NCI-H748 (cell line): ENCODE measurements at regions not wholly inside any gene's neighbourhood (a gene's known extent, or its start where the extent isn't known, plus 50 kb on each side); places are given as distances from the start of the nearest gene placed in this dataset.
A peak's percentile ranks its signal among the peaks of the same experiment; 100 is the strongest.

Source experiments
- DNase-seq: peaks from one replicate; lab custom pipeline; 2025; ENCODE audit not compliant: unreplicated experiment; lab: John Stamatoyannopoulos, UW

DNA sequence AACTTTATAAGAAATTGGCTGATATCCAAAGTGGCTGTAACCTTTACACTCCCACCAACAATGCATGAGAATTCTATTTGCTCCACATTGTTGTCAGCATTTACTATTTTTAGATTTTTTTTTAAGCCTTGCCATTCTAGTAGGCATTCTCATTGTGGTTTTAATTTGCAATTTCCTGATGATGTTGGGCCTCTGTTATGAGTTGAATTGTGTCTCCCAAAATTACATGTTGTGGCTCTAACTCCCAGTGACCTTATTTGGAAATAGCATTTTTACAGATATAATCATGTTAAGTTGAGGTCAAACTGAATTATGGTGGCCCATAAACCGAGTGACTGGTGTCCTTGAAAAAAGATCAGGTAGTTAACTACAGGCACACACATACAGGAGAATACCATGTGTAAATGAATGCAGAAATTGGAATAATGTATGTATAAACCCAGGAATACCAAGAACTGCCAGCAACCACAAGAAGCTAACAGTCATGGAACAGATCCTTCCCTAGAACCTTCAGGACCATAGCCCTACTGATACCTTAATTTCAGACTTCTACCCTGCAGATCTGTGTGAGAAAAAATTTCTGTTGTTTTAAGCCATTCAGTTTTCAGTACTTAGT is 348.8 kb upstream of the DAB1 start:
- peak; percentile 67 for DNase-seq

DNA sequence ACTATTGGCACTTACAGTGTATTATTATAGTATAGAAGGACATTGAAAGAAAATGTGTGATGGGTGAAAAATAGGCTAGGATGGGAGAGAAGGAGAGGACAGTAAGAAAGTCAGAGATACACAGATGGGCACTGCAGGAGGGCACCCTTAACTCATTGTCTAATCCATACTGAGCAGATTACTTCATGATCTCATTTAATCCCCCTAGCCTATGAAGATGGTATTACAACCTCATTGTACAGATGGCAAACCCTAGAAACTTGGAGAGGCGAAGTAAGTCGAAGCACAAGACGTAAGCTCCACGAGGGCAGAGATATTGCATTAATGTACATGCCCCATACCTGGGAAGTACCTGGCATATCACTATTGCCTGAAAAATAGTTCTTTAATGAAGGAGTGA is 346.9 kb upstream of the DAB1 start:
- DNase-seq: peak; percentile 28

DNA sequence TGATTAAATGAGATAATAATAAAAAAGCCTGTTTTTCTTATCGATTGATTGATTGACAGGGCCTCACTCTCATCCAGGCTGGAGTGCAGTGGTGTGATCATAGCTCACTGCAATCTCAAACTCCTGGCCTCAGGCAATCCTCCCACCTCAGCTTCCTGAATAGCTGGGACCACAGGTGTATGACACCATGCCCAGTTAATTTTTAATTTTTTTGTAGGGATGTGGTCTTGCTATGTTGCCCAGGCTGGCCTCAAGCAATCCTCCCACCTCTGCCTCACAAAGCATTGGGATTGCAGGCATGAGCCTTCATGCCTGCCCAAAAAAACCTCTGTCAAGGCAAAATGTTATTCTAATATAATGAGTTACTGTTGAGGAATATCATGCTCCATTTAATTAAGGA is 346.4 kb upstream of the DAB1 start:
- DNase-seq: no peak

DNA sequence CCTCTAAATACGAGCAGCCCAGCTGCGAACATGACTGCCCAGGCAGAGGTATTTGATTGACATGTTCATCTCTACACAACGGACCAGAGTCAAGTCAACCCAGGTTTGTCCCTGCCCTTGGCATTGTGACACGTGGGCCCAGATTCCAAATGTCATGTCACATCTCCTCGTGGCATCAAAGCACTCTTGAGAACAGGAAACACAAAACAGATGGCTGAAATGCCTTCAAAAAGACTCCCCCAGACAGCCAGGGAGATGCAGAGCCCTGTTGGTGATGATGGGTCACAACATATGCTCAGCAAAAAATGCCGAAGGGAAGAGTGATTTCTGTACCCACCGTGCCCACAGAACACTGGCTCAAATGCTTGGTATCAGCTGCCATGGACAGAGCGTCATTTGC is 337.8 kb upstream of the DAB1 start:
- no peak for DNase-seq

DNA sequence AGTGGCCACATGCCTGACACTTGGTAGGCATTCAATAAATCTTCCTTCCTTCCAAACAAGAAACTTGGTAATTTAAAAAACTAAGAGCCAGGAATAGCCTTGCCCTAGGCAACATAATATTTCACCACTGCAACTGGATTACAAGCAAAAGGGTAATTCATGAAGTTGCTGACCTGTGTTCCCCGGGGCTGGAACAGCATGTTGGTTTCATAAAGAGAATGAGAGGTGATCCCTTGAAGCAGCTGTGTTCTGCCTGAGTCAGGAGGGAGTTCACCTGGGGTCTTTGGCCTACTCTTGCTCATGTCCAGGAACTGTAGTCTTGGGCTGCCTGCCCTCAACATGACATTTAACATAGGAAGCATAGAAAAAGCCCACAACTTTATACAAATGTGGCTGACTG is 329.0 kb upstream of the DAB1 start:
- DNase-seq: no peak

DNA sequence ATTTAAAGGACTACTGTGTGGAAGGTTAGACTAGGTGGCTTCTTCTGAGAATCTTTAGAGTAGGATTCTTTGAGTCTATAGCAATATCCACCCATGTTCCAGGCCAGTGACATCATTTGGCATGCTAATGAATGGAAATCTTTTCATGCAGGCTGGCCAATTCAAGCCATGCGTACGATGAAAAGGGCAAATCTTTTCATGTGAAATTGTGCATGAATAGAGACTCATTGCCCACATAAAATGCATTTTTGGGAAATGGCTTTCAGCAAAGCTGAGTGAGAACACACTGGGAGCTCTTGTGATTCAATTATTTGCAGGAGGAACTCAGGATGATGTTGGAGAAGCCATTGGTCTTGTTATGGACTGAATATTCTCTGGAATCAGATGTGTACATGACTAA is 324.9 kb upstream of the DAB1 start:
- no peak for DNase-seq

DNA sequence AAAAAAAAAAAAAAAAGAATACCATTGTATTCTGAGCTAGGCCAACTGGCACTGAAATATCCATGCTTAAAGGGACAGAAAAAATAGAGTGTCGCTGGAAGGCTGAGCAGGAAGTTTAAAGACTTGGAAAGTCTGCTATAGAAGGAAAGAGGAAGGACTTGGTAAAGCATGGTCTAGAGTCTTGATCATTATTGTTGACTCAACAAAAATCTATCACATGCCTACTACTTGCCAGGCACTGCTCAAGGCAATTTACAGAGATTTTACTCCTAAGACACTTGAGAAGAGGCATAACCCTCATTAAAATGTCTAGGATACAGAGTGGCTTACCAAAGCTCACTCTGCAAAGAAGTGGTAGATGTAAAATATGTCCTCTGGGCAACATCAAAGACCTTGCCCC is 324.0 kb upstream of the DAB1 start:
- DNase-seq: no peak

DNA sequence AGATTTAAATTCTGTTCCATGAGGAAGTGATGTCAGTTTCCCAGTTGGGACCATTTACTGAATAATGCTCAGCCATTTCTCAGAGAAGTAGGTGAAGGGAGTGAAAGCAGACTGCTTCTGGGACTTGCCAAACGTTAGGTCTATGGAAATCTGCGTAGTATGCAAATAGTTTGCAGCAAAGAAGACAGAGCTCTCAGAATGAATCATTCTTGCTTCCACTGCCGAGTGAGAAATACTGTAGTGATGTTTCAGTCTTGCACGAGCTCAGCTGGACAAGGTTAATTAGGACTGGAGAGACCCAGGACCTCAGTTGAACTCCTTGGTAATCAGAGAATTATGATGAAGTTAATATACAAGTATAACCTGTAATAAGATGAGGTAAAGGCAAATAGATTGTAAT is 317.7 kb upstream of the DAB1 start:
- no peak for DNase-seq

DNA sequence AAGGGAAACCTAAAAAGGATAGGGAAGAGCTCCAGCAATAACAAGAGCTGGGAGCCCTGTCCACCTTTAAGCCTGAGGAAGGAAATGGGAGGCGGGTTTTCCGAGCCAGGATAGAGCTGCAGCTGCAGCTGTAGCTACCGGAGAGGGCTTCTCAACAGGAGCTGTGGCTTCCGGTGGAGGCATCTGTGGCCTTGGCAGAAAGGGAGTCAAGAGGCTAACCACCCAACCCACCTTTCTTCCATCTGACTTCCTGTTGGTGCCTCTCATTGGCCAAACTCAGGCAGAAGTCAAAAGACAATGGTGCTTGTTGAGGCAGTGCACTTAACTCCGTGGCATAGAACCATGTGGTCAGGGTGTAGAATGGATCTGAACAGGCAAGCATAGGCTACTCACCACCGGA is 313.1 kb upstream of the DAB1 start:
- DNase-seq: peak; percentile 15

DNA sequence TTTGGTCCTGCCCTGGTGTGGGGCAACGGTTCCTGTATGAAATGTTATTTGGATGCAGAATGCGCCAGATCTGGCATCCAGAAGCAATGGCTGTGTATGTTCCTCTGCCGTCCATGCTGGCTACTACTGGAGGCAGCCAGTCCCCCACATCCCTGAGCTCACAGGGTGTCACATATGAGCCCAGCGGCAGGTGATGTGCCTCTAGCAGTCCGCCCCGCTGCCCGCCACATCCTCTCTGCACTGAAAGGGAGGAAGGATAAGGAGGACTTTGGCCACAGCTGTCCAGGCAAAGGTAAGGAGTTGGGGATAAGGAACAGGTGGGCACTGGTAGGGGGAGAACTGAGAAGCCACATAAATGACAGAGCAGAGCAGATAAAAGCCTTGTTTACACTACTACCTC is 305.3 kb upstream of the DAB1 start:
- no peak for DNase-seq

DNA sequence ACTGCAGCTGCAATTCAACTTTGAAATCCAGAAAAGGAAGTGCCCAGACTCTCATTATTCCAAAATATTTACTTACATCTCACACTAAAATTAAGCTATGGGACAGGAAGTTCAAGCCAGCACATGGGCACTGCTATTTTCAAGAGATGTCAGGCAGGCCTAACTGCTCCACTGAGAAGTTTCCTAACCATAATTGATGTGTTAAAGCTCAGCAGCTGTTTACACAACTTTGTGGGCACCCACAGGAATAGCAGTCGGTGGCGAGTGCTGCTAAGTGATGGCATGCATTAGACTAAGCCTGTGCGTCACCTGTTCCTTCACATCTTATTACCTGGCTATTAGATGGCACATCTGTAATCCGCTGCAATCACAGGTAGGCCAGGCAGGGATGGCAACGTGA is 303.3 kb upstream of the DAB1 start:
- DNase-seq: peak; percentile 25

DNA sequence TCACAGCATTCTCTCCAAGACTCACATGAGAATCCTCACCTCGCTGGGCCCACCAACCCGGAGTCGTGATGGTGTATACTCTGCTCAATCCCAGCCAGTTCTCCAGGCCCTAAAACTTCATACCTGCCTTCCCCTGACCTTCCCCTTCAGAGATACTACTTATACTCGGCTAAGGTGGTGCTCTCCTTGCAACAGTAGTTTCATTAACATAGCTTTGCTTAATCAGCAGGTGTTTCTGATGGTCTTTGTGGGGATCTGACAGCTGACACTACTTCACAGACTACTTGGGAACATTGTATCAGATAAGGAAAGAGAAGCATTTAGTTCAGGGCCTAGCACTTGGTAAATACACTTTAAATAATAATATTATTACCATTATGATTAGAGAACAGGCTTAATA is 301.5 kb upstream of the DAB1 start:
- DNase-seq: no peak

DNA sequence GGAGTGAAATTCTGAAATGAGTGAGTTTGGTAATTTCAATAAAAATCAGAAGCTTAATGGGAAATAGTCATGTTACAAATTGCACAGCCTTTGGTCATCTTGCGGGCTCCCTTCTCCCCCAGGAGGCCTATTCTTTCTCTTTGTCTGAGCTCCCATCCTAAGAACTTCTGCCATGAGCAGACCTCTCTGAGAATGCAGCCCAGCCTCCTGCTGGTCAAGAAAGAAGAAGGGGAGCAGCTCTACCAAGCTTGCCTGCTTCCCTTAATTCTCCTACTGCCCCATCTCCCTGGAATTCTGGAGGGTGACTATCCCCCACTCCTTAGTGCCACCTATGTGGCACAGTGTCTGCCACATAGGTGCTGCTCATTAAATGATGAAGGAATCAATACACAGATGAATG is 300.7 kb upstream of the DAB1 start:
- no peak for DNase-seq

DNA sequence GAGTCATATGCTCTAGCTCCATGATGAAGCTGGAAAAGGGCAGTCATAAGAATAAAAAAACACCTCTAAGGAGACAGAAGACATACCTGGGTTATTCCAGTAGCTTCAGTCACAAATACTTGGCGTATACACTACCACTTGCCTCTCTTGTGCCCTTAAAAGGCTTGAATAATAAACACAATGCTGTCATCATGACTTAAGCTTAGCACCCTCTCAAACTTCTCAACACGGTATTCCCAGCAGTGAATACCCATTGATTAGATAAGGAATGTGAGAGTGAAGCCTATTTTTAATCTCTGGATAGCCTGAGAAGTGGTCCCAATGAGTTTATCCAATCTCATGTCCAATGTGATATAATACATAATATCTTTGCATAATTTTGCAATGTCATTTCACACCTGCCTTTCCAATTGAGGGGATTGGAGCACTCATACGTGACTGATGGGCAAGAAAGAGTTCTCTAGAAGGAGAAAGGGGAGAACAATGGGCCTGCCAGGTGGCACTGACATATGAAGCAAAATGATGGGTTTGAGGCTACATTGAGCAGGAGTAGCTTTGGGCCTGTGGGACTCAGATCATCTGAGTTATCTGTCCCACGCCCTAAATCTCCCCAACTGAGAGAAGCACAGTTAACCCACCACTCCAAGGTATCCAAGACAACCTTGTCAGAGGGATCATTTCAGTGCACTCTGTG is 298.6 kb upstream of the DAB1 start:
- no peak for DNase-seq

DNA sequence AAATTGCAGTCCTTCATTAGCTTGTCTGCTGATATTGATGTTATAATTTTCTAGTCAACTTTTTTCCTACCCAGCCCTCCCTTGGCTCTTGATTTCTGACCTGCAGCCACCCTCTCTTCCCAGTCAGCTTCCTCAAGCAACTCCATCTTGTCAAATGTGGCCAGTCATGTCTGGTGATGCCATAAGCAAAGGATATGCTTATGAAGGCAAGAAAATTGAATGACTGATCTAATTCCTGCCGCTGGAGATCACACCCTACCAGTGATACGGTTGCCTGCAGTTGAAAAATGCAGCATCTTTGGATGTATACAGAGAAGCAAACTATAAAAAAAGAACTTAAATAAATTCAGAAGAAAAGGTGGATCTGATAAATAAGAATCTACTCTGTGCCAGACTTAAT is 297.1 kb upstream of the DAB1 start:
- DNase-seq: no peak

DNA sequence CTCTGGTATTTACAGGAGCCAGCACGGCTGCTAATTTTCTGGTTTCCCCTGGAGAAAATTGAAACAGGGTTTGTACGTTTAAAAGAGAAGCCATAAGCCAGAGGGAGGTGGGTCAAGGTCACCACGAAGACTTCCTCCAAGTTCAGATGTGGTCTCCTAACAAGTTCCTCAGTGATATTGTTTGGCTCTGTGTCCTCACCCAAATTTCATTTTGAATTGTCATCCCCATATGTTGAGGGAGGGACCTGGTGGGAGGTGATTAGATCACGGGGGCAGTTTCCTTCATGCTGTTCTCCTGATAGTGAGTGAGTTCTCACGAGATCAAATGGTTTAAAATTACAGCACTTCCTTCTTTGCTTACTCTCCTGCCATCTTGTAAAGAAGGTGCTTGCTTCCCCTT is 295.4 kb upstream of the DAB1 start:
- DNase-seq: no peak

DNA sequence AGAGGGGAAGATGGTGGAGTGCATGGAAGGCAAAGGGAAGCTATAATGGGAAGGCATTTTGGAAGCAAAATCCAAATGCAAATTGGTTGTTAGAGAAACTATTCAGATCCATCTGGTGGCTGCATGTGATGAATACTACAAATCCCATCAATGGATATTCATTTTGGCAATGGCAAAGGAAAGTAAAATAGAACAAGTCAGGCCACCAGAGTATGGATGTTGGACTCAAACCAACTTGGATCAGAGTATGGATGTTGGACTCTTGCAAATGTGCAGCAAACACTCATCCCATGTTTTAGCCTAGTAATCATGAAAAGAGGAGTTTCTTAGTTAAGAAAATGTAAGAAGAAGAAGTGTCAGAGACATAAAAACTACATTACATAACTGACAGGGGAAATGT is 289.6 kb upstream of the DAB1 start:
- no peak for DNase-seq

DNA sequence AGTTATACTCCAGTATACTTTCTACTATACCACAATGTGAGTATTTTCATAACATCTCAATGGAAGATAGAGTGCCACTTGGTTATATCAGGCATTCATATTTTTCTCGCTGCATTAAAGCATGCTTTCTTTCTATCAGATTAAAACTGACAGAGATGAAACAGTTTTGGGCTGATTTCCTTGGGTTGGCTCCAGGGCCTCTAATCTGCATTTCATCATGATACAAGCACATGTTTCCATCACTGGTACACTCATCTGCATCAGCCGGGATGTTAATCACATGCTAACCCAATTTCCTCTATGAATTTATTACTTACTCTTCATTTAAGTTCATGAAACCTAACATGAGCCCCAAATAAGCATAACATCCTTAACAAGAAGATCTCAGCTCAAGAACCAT is 289.0 kb upstream of the DAB1 start:
- DNase-seq: no peak

DNA sequence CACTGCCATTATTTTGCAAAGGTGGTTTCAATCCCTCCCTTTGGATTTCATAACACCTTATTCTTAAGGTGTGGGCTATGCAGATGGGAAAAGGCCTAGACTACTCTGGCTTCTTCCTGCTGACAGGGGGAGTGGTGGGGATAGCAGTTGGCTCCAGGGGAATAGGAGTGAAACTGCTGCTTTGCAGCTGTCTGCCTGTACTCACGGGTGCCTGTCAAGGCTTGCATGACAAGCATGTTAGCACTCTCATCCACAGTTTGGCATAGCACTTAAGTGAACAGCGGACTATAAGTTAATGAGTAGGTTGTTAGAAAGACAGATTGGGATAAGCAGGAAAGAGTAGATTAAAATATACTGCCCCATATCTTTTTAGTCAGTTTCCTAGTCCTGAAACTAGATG is 287.5 kb upstream of the DAB1 start:
- DNase-seq: no peak

DNA sequence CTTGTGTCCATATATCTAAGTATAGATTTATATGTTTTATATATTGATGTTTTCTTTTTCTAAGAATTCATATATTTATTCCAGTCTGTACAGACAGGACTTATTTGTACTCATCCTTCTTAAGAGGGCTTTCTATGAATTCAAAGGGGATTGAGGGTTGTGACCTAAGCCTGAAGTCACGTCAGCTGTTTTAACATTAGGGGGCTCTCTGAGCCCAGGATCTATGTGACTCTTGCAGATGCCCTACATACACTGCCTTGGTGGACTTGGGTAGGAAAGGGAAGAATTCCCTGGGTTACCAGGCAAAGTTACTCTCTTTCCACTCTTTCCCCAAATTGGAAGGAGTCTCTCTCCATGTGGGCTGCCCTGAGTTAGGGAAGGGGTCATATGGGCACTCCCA is 283.8 kb upstream of the DAB1 start:
- no peak for DNase-seq

DNA sequence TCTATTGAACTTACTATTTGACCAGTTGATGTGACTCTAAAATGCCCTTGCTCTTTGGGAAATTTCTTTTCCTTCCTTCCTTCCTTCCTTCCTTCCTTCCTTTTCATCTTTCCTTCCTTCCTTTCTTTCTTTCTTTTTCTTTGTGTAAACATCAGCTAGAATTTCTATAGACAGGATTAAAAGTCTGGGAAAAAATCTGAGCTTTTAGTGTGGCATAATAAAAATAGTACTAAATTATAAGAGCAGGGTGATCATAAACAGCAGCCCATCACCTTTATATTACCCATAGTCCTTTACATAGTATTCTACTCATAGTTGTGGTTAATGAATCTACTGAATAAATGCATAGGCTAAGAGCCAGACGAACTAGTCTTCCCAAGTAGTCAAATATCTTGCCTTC is 281.0 kb upstream of the DAB1 start:
- DNase-seq: no peak

DNA sequence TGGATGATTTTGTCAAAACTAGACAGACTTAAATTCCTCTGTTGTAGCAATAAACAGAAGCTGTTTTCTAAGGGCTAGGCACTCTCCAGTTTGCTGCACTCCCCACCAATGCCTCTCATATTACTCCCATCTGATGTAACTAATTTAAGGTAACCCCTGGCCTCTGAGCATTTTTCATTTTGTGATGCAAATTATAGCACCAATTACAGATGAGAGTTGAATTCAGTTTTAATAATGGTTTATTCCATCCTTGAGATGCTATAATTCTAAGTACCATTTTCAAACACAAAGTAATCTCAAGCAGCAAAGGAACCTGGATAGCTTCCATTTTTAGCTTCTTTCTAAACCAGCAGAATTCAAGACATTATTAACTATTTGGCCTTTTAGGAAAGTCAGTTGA is 280.4 kb upstream of the DAB1 start:
- DNase-seq: no peak

DNA sequence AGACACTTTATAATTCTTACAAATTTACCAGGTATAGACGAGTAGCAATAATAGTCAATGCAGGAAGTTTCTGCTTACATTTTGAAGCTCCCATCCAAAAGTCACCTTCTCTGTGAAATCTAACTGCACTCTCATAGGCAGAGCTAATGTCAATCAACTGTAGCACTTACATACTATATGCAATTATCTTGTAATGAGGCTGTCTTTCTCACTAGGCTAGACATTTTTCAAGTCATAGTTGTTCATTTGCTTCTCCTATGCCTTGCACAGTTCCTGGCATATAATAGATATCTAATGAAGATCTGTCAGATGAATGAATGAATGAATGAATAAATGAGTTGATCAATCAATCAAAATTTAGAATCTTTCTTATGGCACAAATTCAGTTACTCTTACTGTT is 273.0 kb upstream of the DAB1 start:
- no peak for DNase-seq
